Peyer's patch (tissue), 4 donors: ENCODE measurements at regions not wholly inside any gene's neighbourhood (a gene's known extent, or its start where the extent isn't known, plus 50 kb on each side); places are given as distances from the start of the nearest gene placed in this dataset.

ENCODE experiments used
- CTCF ChIP-seq, 6 experiments: fragments of 450-650 bp in 4 of 6; fragments of 200-600 bp in 2 of 6; sonication (generic) in 1 of 6; IDR thresholded peaks; one replicate each; pipeline ENCODE4 v1.5.1; 2017 to 2019; ENCODE audit warnings: antibody characterized with exemption in 6 of 6, mild to moderate bottlenecking in 3 of 6, moderate library complexity in 1 of 6
- POLR2A ChIP-seq, 2 donors: fragments of 450-650 bp; IDR thresholded peaks; one replicate each; pipeline ENCODE4 v1.5.1; 2017; ENCODE audit warnings: antibody characterized with exemption in 2 of 2, mild to moderate bottlenecking in 2 of 2, moderate library complexity in 2 of 2

- no peak for TF ChIP-seq CTCF (IDR thresholded peaks at IDR 0.05)
- TF ChIP-seq POLR2A (IDR thresholded peaks at IDR 0.05): no peak
These were observed 1293.7 kb upstream of the AUTS2 start for GRCh38 chr7:68304536-68304935.
